IMR-90 (cell line): ENCODE measurements at regions not wholly inside any gene's neighbourhood (a gene's known extent, or its start where the extent isn't known, plus 50 kb on each side); places are given as distances from the start of the nearest gene placed in this dataset.

ENCODE experiments used
- ATAC-seq: fragments of 200-7000 bp; cut with Tn5 transposase; 2 replicates; pipeline ENCODE4 v1.9.1; 2020; ENCODE audit warnings: low read depth, mild to moderate bottlenecking, moderate library complexity
- BruUV-seq: library from RNA; stranded (reverse); fragments of 400-500 nt; replicated peaks from 2 replicates; lab custom pipeline; 2021; lab: Mats Ljungman, UMichigan
- CTCF ChIA-PET: fragments of 300-600 bp; formaldehyde crosslinking; extraction: SDS; loops from one replicate; lab custom pipeline; 2021; ENCODE audit warnings: antibody characterized with exemption; lab: Yijun Ruan, JAX
- POLR2A ChIA-PET: fragments of 300-600 bp; sonication (Branson Sonifier 250); formaldehyde crosslinking; loops from one replicate; lab custom pipeline; 2022; ENCODE audit warnings: antibody characterized with exemption; ENCODE audit not compliant: unreplicated experiment; lab: Charles Lee
- DNase-seq: peaks from one replicate; pipeline ENCODE4 v3.0.0; 2013
- H2AFZ ChIP-seq: replicated peaks from 2 replicates; pipeline ENCODE3; 2013; ENCODE audit warnings: low read length, mild to moderate bottlenecking; ENCODE audit not compliant: poor library complexity
- H2AK5ac ChIP-seq: 2 replicates; pipeline ENCODE4 v1.6.1; 2013; ENCODE audit warnings: low read depth, low read length, inconsistent platforms
- H2AK9ac ChIP-seq: replicated peaks from 2 replicates; pipeline ENCODE3; 2013; ENCODE audit warnings: mild to moderate bottlenecking, low read depth, low read length, moderate library complexity; ENCODE audit not compliant: poor library complexity
- H2BK120ac ChIP-seq: 2 replicates; pipeline ENCODE4 v1.6.1; 2013; ENCODE audit warnings: low read depth, low read length, inconsistent platforms
- H2BK15ac ChIP-seq: 3 replicates; pipeline ENCODE4 v1.6.1; 2013; ENCODE audit warnings: low read depth, low read length, inconsistent platforms
- H2BK20ac ChIP-seq: 2 replicates; pipeline ENCODE4 v1.6.1; 2013; ENCODE audit warnings: low read depth, mild to moderate bottlenecking, inconsistent platforms, low read length, moderate library complexity
- H2BK5ac ChIP-seq: 2 replicates; pipeline ENCODE4 v1.6.1; 2013; ENCODE audit warnings: mild to moderate bottlenecking, low read depth, low read length, inconsistent platforms; ENCODE audit not compliant: poor library complexity, severe bottlenecking
- H3K14ac ChIP-seq: replicated peaks from 2 replicates; pipeline ENCODE4 v1.6.1; 2013; ENCODE audit warnings: low read depth, low read length, inconsistent platforms
- H3K18ac ChIP-seq: 2 replicates; pipeline ENCODE4 v1.6.1; 2013; ENCODE audit warnings: low read depth, low read length, control low read depth
- H3K23ac ChIP-seq: 2 replicates; pipeline ENCODE4 v1.6.1; 2013; ENCODE audit warnings: low read depth, low read length, inconsistent platforms
- H3K27ac ChIP-seq: 2 replicates; pipeline ENCODE4 v1.5.1; 2013; ENCODE audit warnings: mild to moderate bottlenecking, control low read depth, low read length; ENCODE audit not compliant: insufficient read depth
- H3K27me3 ChIP-seq: 2 replicates; pipeline ENCODE4 v1.6.1; 2013; ENCODE audit warnings: low read length; ENCODE audit not compliant: control insufficient read depth, insufficient read depth
- H3K36me3 ChIP-seq: 2 replicates; pipeline ENCODE4 v1.6.1; 2013; ENCODE audit warnings: low read length, mixed read lengths; ENCODE audit not compliant: control insufficient read depth, insufficient read depth
- H3K4ac ChIP-seq: 2 replicates; pipeline ENCODE4 v1.6.1; 2013; ENCODE audit warnings: low read depth, low read length, inconsistent platforms
- H3K4me1 ChIP-seq: 2 replicates; pipeline ENCODE4 v1.6.1; 2013; ENCODE audit warnings: low read length, mixed read lengths; ENCODE audit not compliant: control insufficient read depth, insufficient read depth
- H3K4me2 ChIP-seq: 2 replicates; pipeline ENCODE4 v1.6.1; 2013; ENCODE audit warnings: low read depth, mild to moderate bottlenecking, control low read depth, low read length, moderate library complexity
- H3K4me3 ChIP-seq: 2 replicates; pipeline ENCODE4 v1.5.1; 2013; ENCODE audit warnings: low read depth, mild to moderate bottlenecking, control low read depth, low read length, moderate library complexity; ENCODE audit not compliant: insufficient read depth
- H3K56ac ChIP-seq: 2 replicates; pipeline ENCODE4 v1.6.1; 2013; ENCODE audit warnings: low read length, inconsistent platforms; ENCODE audit not compliant: insufficient read depth; ENCODE audit errors: extremely low read depth
- H3K79me1 ChIP-seq, 2 experiments: 2 replicates each; pipeline ENCODE4 v1.6.1; 2013; ENCODE audit warnings: low read length in 2 of 2, inconsistent platforms in 1 of 2, low read depth in 1 of 2
- H3K9ac ChIP-seq: 2 replicates; pipeline ENCODE4 v1.6.1; 2013; ENCODE audit warnings: low read depth, low read length, control low read depth
- H3K9me1 ChIP-seq: 2 replicates; pipeline ENCODE4 v1.6.1; 2013; ENCODE audit warnings: low read length, inconsistent platforms; ENCODE audit not compliant: insufficient read depth
- H3K9me3 ChIP-seq: 2 replicates; pipeline ENCODE4 v1.6.1; 2013; ENCODE audit warnings: low read length; ENCODE audit not compliant: control insufficient read depth, insufficient read depth
- H4K20me1 ChIP-seq: 2 replicates; pipeline ENCODE4 v1.6.1; 2013; ENCODE audit warnings: low read length, inconsistent platforms; ENCODE audit not compliant: insufficient read depth
- H4K5ac ChIP-seq: 2 replicates; pipeline ENCODE4 v1.6.1; 2013; ENCODE audit warnings: mild to moderate bottlenecking, low read depth, low read length, control low read depth
- H4K8ac ChIP-seq, 2 experiments: 2 replicates each; pipeline ENCODE4 v1.6.1; 2013; ENCODE audit warnings: low read depth in 2 of 2, low read length in 2 of 2, control low read depth in 1 of 2, inconsistent platforms in 1 of 2
- H4K91ac ChIP-seq: 2 replicates; pipeline ENCODE4 v1.6.1; 2013; ENCODE audit warnings: low read depth, low read length, inconsistent platforms; ENCODE audit not compliant: insufficient read depth
- CTCF ChIP-seq: conservative IDR thresholded peaks from 2 replicates; pipeline ENCODE4 v1.5.1; 2012; ENCODE audit warnings: mild to moderate bottlenecking, low read depth, low read length, improper control_type of control experiment
- FOS ChIP-seq: fragments of 150-350 bp; IDR thresholded peaks from 2 replicates; pipeline ENCODE4 v1.6.1; 2016; ENCODE audit warnings: low read depth, low read length
- RAD21 ChIP-seq: IDR thresholded peaks from 2 replicates; pipeline ENCODE4 v1.6.1; 2012; ENCODE audit warnings: low read length, improper control_type of control experiment
- RFX5 ChIP-seq: IDR thresholded peaks from 2 replicates; pipeline ENCODE4 v1.8.0; 2012; ENCODE audit warnings: low read depth, mild to moderate bottlenecking, low read length, moderate library complexity
- WGBS, 2 experiments: methylation state at CpG; one replicate each; pipeline versions ENCODE4 v1.1.5 to v1.1.7; 2013; ENCODE audit warnings: missing lambda C conversion rate in 2 of 2; ENCODE audit not compliant: insufficient read length in 1 of 2; ENCODE audit errors: extremely low coverage in 2 of 2; 5-methylcytosine and 5-hydroxymethylcytosine counted together
- dilution Hi-C: fragments of 300-500 bp; cut with HindIII; formaldehyde crosslinking; loops from one replicate; pipeline ENCODE4 v1.14.3; 2018; ENCODE audit warnings: low sequenced_read_pairs; ENCODE audit not compliant: unreplicated experiment
- in situ Hi-C: fragments of 300-500 bp; cut with MboI; formaldehyde crosslinking; loops from 3 replicates; pipeline ENCODE4 v1.14.3; 2019; ENCODE audit warnings: low sequenced_read_pairs, inconsistent platforms, mixed read lengths
- intact Hi-C: fragments of 100-400 bp; cut with micrococcal nuclease; formaldehyde crosslinking; loops from 2 replicates; pipeline ENCODE4 v1.10.0; 2022

DNA sequence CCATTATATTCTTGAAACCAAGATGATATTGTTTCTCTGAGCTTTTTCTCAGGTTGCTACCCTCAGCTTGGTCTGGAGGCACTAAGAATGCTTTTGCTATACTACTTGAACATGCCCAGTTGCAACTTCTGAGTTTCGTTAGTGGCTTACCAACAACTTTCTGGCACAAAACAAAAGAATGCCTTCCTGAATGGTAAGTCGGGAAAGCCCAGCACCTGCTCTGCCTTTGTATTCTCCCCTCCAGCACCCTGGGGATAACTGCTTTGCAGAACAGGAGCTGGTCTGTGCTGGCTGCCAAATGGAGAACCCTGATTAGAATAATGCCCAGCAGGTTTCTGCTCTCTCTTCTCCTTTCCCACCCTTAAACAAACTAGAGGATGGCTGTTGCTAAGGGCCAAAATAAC, 149.3 kb downstream of the TGFB2 start:
- CTCF ChIA-PET = no interaction called here
- no peaks in the 10 kb centered on the region for H3K27me3 ChIP-seq

More for the DNA sequence above, 149.3 kb downstream of the TGFB2 start:
- Histone ChIP-seq H4K20me1 (peaks cover 5% of the 10 kb centered on the region; the same call in 1 of the 2 replicates), H4K91ac (peak overlapping the region; percentile 44; the same call in 1 of the 2 replicates), H2BK5ac (no peak overlapping the region), H3K36me3 (no peaks in the 10 kb centered on the region), H3K18ac (no peak overlapping the region; the same call in 1 of the 2 replicates), H2BK20ac (peak overlapping the region; percentile 57; the same call in 1 of the 2 replicates), H3K4me3 (no peak overlapping the region), H2BK120ac (peak overlapping the region; percentile 20), H3K4ac (peak overlapping the region; percentile 49), H3K4me1 (peaks cover 2% of the 10 kb centered on the region; the same call in 1 of the 2 replicates), H4K5ac (no peak overlapping the region), H3K23ac (no peak overlapping the region), H3K9me1 (0 out of 2 replicates have a peak, but pooled peaks cover 4% of the 10 kb centered on the region), H3K9me3 (no peaks in the 10 kb centered on the region), H2AK5ac (no peak overlapping the region), H3K27ac (no peak overlapping the region), H2BK15ac (peak overlapping the region; percentile 66; the same call in 2 of the 3 replicates), H2AK9ac (no peak overlapping the region), H3K4me2 (no peak overlapping the region), H2AFZ (no peak overlapping the region), H3K56ac (no peak overlapping the region), H3K14ac (no peak overlapping the region), H4K8ac (no peak overlapping the region), H3K79me1 (no peaks in the 10 kb centered on the region), H3K9ac (no peak overlapping the region)
- DNase-seq (no peak), ATAC-seq (no peak)
- no TSS peak for BruUV-seq
- dilution Hi-C loops (no loop called here), intact Hi-C loops (loop anchor here (10.0 kb wide), 1 partner anchor 180 kb away; no protein-coding TSS in a partner anchor), in situ Hi-C loops (no loop called here)
- TF ChIP-seq FOS = no peak
- no peak for TF ChIP-seq RAD21
- TF ChIP-seq CTCF = no peak
- TF ChIP-seq RFX5 = no peak
- POLR2A ChIA-PET = interaction anchor here (0.5 kb wide), 1 partner anchor 15 kb away, joined by 11 read pairs; no protein-coding TSS in a partner anchor
- no CpG with 5 or more reads among the region's 2 CpGs for WGBS, 2 experiments
